IMR-90 (cell line): ENCODE measurements at regions not wholly inside any gene's neighbourhood (a gene's known extent, or its start where the extent isn't known, plus 50 kb on each side); places are given as distances from the start of the nearest gene placed in this dataset.

Source experiments
- ATAC-seq: fragments of 200-7000 bp; cut with Tn5 transposase; 2 replicates; pipeline ENCODE4 v1.9.1; 2020; ENCODE audit warnings: low read depth, mild to moderate bottlenecking, moderate library complexity
- BruUV-seq: library from RNA; stranded (reverse); fragments of 400-500 nt; replicated peaks from 2 replicates; lab custom pipeline; 2021; lab: Mats Ljungman, UMichigan
- CTCF ChIA-PET: fragments of 300-600 bp; formaldehyde crosslinking; extraction: SDS; loops from one replicate; lab custom pipeline; 2021; ENCODE audit warnings: antibody characterized with exemption; lab: Yijun Ruan, JAX
- POLR2A ChIA-PET: fragments of 300-600 bp; sonication (Branson Sonifier 250); formaldehyde crosslinking; loops from one replicate; lab custom pipeline; 2022; ENCODE audit warnings: antibody characterized with exemption; ENCODE audit not compliant: unreplicated experiment; lab: Charles Lee
- DNase-seq: peaks from one replicate; pipeline ENCODE4 v3.0.0; 2013
- H2AFZ ChIP-seq: replicated peaks from 2 replicates; pipeline ENCODE3; 2013; ENCODE audit warnings: low read length, mild to moderate bottlenecking; ENCODE audit not compliant: poor library complexity
- H2AK5ac ChIP-seq: 2 replicates; pipeline ENCODE4 v1.6.1; 2013; ENCODE audit warnings: low read depth, low read length, inconsistent platforms
- H2AK9ac ChIP-seq: replicated peaks from 2 replicates; pipeline ENCODE3; 2013; ENCODE audit warnings: mild to moderate bottlenecking, low read depth, low read length, moderate library complexity; ENCODE audit not compliant: poor library complexity
- H2BK120ac ChIP-seq: 2 replicates; pipeline ENCODE4 v1.6.1; 2013; ENCODE audit warnings: low read depth, low read length, inconsistent platforms
- H2BK15ac ChIP-seq: 3 replicates; pipeline ENCODE4 v1.6.1; 2013; ENCODE audit warnings: low read depth, low read length, inconsistent platforms
- H2BK20ac ChIP-seq: 2 replicates; pipeline ENCODE4 v1.6.1; 2013; ENCODE audit warnings: low read depth, mild to moderate bottlenecking, inconsistent platforms, low read length, moderate library complexity
- H2BK5ac ChIP-seq: 2 replicates; pipeline ENCODE4 v1.6.1; 2013; ENCODE audit warnings: mild to moderate bottlenecking, low read depth, low read length, inconsistent platforms; ENCODE audit not compliant: poor library complexity, severe bottlenecking
- H3K14ac ChIP-seq: replicated peaks from 2 replicates; pipeline ENCODE4 v1.6.1; 2013; ENCODE audit warnings: low read depth, low read length, inconsistent platforms
- H3K18ac ChIP-seq: 2 replicates; pipeline ENCODE4 v1.6.1; 2013; ENCODE audit warnings: low read depth, low read length, control low read depth
- H3K23ac ChIP-seq: 2 replicates; pipeline ENCODE4 v1.6.1; 2013; ENCODE audit warnings: low read depth, low read length, inconsistent platforms
- H3K27ac ChIP-seq: 2 replicates; pipeline ENCODE4 v1.5.1; 2013; ENCODE audit warnings: mild to moderate bottlenecking, control low read depth, low read length; ENCODE audit not compliant: insufficient read depth
- H3K27me3 ChIP-seq: 2 replicates; pipeline ENCODE4 v1.6.1; 2013; ENCODE audit warnings: low read length; ENCODE audit not compliant: control insufficient read depth, insufficient read depth
- H3K36me3 ChIP-seq: 2 replicates; pipeline ENCODE4 v1.6.1; 2013; ENCODE audit warnings: low read length, mixed read lengths; ENCODE audit not compliant: control insufficient read depth, insufficient read depth
- H3K4ac ChIP-seq: 2 replicates; pipeline ENCODE4 v1.6.1; 2013; ENCODE audit warnings: low read depth, low read length, inconsistent platforms
- H3K4me1 ChIP-seq: 2 replicates; pipeline ENCODE4 v1.6.1; 2013; ENCODE audit warnings: low read length, mixed read lengths; ENCODE audit not compliant: control insufficient read depth, insufficient read depth
- H3K4me2 ChIP-seq: 2 replicates; pipeline ENCODE4 v1.6.1; 2013; ENCODE audit warnings: low read depth, mild to moderate bottlenecking, control low read depth, low read length, moderate library complexity
- H3K4me3 ChIP-seq: 2 replicates; pipeline ENCODE4 v1.5.1; 2013; ENCODE audit warnings: low read depth, mild to moderate bottlenecking, control low read depth, low read length, moderate library complexity; ENCODE audit not compliant: insufficient read depth
- H3K56ac ChIP-seq: 2 replicates; pipeline ENCODE4 v1.6.1; 2013; ENCODE audit warnings: low read length, inconsistent platforms; ENCODE audit not compliant: insufficient read depth; ENCODE audit errors: extremely low read depth
- H3K79me1 ChIP-seq, 2 experiments: 2 replicates each; pipeline ENCODE4 v1.6.1; 2013; ENCODE audit warnings: low read length in 2 of 2, inconsistent platforms in 1 of 2, low read depth in 1 of 2
- H3K9ac ChIP-seq: 2 replicates; pipeline ENCODE4 v1.6.1; 2013; ENCODE audit warnings: low read depth, low read length, control low read depth
- H3K9me1 ChIP-seq: 2 replicates; pipeline ENCODE4 v1.6.1; 2013; ENCODE audit warnings: low read length, inconsistent platforms; ENCODE audit not compliant: insufficient read depth
- H3K9me3 ChIP-seq: 2 replicates; pipeline ENCODE4 v1.6.1; 2013; ENCODE audit warnings: low read length; ENCODE audit not compliant: control insufficient read depth, insufficient read depth
- H4K20me1 ChIP-seq: 2 replicates; pipeline ENCODE4 v1.6.1; 2013; ENCODE audit warnings: low read length, inconsistent platforms; ENCODE audit not compliant: insufficient read depth
- H4K5ac ChIP-seq: 2 replicates; pipeline ENCODE4 v1.6.1; 2013; ENCODE audit warnings: mild to moderate bottlenecking, low read depth, low read length, control low read depth
- H4K8ac ChIP-seq, 2 experiments: 2 replicates each; pipeline ENCODE4 v1.6.1; 2013; ENCODE audit warnings: low read depth in 2 of 2, low read length in 2 of 2, control low read depth in 1 of 2, inconsistent platforms in 1 of 2
- H4K91ac ChIP-seq: 2 replicates; pipeline ENCODE4 v1.6.1; 2013; ENCODE audit warnings: low read depth, low read length, inconsistent platforms; ENCODE audit not compliant: insufficient read depth
- BHLHE40 ChIP-seq: fragments of 150-350 bp; IDR thresholded peaks from 2 replicates; pipeline ENCODE4 v1.6.1; 2016; ENCODE audit warnings: mild to moderate bottlenecking, low read depth, low read length
- CEBPB ChIP-seq: IDR thresholded peaks from 2 replicates; pipeline ENCODE4 v1.6.1; 2012; ENCODE audit warnings: low read depth, low read length, improper control_type of control experiment
- CHD1 ChIP-seq: IDR thresholded peaks from 2 replicates; pipeline ENCODE4 v1.6.1; 2012; ENCODE audit warnings: low read depth, low read length, improper control_type of control experiment
- ELK1 ChIP-seq: fragments of 150-350 bp; IDR thresholded peaks from 2 replicates; pipeline ENCODE4 v1.6.1; 2016; ENCODE audit warnings: low read depth, mild to moderate bottlenecking, low read length, moderate library complexity, borderline replicate concordance
- FOS ChIP-seq: fragments of 150-350 bp; IDR thresholded peaks from 2 replicates; pipeline ENCODE4 v1.6.1; 2016; ENCODE audit warnings: low read depth, low read length
- MAFK ChIP-seq: IDR thresholded peaks from 2 replicates; pipeline ENCODE4 v1.6.1; 2012; ENCODE audit warnings: low read depth, low read length, improper control_type of control experiment
- MAZ ChIP-seq: IDR thresholded peaks from 2 replicates; pipeline ENCODE4 v1.6.1; 2012; ENCODE audit warnings: low read depth, mild to moderate bottlenecking, low read length, improper control_type of control experiment, moderate library complexity, borderline replicate concordance
- MXI1 ChIP-seq: IDR thresholded peaks from 2 replicates; pipeline ENCODE4 v1.6.1; 2012; ENCODE audit warnings: low read depth, mild to moderate bottlenecking, low read length, moderate library complexity, borderline replicate concordance
- NFE2L2 ChIP-seq: fragments of 150-350 bp; IDR thresholded peaks from 2 replicates; pipeline ENCODE4 v1.6.1; 2016; ENCODE audit warnings: low read depth, mild to moderate bottlenecking, low read length
- POLR2A ChIP-seq: IDR thresholded peaks from 2 replicates; pipeline ENCODE4 v1.6.1; 2012; ENCODE audit warnings: mild to moderate bottlenecking, low read depth, low read length
- RAD21 ChIP-seq: IDR thresholded peaks from 2 replicates; pipeline ENCODE4 v1.6.1; 2012; ENCODE audit warnings: low read length, improper control_type of control experiment
- RCOR1 ChIP-seq: IDR thresholded peaks from 2 replicates; pipeline ENCODE4 v1.6.1; 2012; ENCODE audit warnings: mild to moderate bottlenecking, low read length, improper control_type of control experiment; ENCODE audit not compliant: insufficient replicate concordance
- RFX5 ChIP-seq: IDR thresholded peaks from 2 replicates; pipeline ENCODE4 v1.8.0; 2012; ENCODE audit warnings: low read depth, mild to moderate bottlenecking, low read length, moderate library complexity
- SMC3 ChIP-seq: fragments of 150-350 bp; IDR thresholded peaks from 2 replicates; pipeline ENCODE4 v1.6.1; 2016; ENCODE audit warnings: low read depth, mild to moderate bottlenecking, antibody characterized with exemption, low read length, moderate library complexity
- USF2 ChIP-seq: fragments of 150-350 bp; IDR thresholded peaks from 2 replicates; pipeline ENCODE4 v1.6.1; 2017; ENCODE audit warnings: mild to moderate bottlenecking, antibody characterized with exemption, low read length, low read depth
- WGBS, 2 experiments: methylation state at CpG; one replicate each; pipeline versions ENCODE4 v1.1.5 to v1.1.7; 2013; ENCODE audit warnings: missing lambda C conversion rate in 2 of 2; ENCODE audit not compliant: insufficient read length in 1 of 2; ENCODE audit errors: extremely low coverage in 2 of 2; 5-methylcytosine and 5-hydroxymethylcytosine counted together
- dilution Hi-C: fragments of 300-500 bp; cut with HindIII; formaldehyde crosslinking; loops from one replicate; pipeline ENCODE4 v1.14.3; 2018; ENCODE audit warnings: low sequenced_read_pairs; ENCODE audit not compliant: unreplicated experiment
- in situ Hi-C: fragments of 300-500 bp; cut with MboI; formaldehyde crosslinking; loops from 3 replicates; pipeline ENCODE4 v1.14.3; 2019; ENCODE audit warnings: low sequenced_read_pairs, inconsistent platforms, mixed read lengths
- intact Hi-C: fragments of 100-400 bp; cut with micrococcal nuclease; formaldehyde crosslinking; loops from 2 replicates; pipeline ENCODE4 v1.10.0; 2022
- TF ChIP-seq, protein P1 (sequence below): conservative IDR thresholded peaks from 2 replicates; pipeline ENCODE4 v1.5.1; 2012; ENCODE audit warnings: mild to moderate bottlenecking, low read depth, low read length, improper control_type of control experiment

- H4K8ac ChIP-seq, result no peak overlapping the region
- no peak overlapping the region for H2AK5ac ChIP-seq
- BruUV-seq, result no TSS peak
- no peak overlapping the region for H2BK20ac ChIP-seq
- H3K36me3 ChIP-seq, result no peaks in the 10 kb centered on the region
- dilution Hi-C loops (no loop called here), in situ Hi-C loops (loop anchor here (5.0 to 25.0 kb wide), 2 partner anchors 375 to 765 kb away; no protein-coding TSS in a partner anchor), intact Hi-C loops (no loop called here)
- no peak overlapping the region for H3K14ac ChIP-seq
- H3K9me1 ChIP-seq, result no peaks in the 10 kb centered on the region
- no peak overlapping the region for H2BK5ac ChIP-seq
- no peak overlapping the region for H3K4me3 ChIP-seq
- H3K27ac ChIP-seq, result no peak overlapping the region
- H3K4ac ChIP-seq, result no peak overlapping the region
- H2AK9ac ChIP-seq, result no peak overlapping the region
- CTCF ChIA-PET, result no interaction called here
- POLR2A ChIA-PET, result no interaction called here
- H3K18ac ChIP-seq, result no peak overlapping the region
- no peaks in the 10 kb centered on the region for H3K4me1 ChIP-seq
- no peaks in the 10 kb centered on the region for H3K9me3 ChIP-seq
- H4K5ac ChIP-seq, result no peak overlapping the region
- H3K9ac ChIP-seq, result no peak overlapping the region
- DNase-seq, result no peak
- H4K91ac ChIP-seq, result no peak overlapping the region
- 40% methylated on average over 1 of the region's 1 CpG; no CpG with 5 or more reads in 1 of the 2 experiments for WGBS, 2 experiments
- H3K27me3 ChIP-seq, result no peaks in the 10 kb centered on the region
- no peak overlapping the region for H2AFZ ChIP-seq
- H3K56ac ChIP-seq, result no peak overlapping the region
- no peak overlapping the region for H2BK15ac ChIP-seq
- H3K79me1 ChIP-seq, result no peaks in the 10 kb centered on the region
- no peak overlapping the region for H2BK120ac ChIP-seq
- H4K20me1 ChIP-seq, result no peaks in the 10 kb centered on the region
- no peak overlapping the region for H3K23ac ChIP-seq
- H3K4me2 ChIP-seq, result no peak overlapping the region
- TF ChIP-seq MAFK, result no peak
- TF ChIP-seq POLR2A, result no peak
- TF ChIP-seq ELK1, result no peak
- TF ChIP-seq BHLHE40, result no peak
- no peak for TF ChIP-seq FOS
- no peak for TF ChIP-seq RFX5
- no peak for TF ChIP-seq CHD1
- TF ChIP-seq MXI1, result no peak
- TF ChIP-seq CEBPB, result no peak
- no peak for TF ChIP-seq MAZ
- TF ChIP-seq SMC3, result no peak
- TF ChIP-seq RCOR1, result no peak
- TF ChIP-seq, protein P1, sequence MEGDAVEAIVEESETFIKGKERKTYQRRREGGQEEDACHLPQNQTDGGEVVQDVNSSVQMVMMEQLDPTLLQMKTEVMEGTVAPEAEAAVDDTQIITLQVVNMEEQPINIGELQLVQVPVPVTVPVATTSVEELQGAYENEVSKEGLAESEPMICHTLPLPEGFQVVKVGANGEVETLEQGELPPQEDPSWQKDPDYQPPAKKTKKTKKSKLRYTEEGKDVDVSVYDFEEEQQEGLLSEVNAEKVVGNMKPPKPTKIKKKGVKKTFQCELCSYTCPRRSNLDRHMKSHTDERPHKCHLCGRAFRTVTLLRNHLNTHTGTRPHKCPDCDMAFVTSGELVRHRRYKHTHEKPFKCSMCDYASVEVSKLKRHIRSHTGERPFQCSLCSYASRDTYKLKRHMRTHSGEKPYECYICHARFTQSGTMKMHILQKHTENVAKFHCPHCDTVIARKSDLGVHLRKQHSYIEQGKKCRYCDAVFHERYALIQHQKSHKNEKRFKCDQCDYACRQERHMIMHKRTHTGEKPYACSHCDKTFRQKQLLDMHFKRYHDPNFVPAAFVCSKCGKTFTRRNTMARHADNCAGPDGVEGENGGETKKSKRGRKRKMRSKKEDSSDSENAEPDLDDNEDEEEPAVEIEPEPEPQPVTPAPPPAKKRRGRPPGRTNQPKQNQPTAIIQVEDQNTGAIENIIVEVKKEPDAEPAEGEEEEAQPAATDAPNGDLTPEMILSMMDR, result no peak
- no peak for TF ChIP-seq USF2
- TF ChIP-seq NFE2L2, result no peak
- no peak for TF ChIP-seq RAD21
- ATAC-seq, result no peak
Observed at GRCh38 chr16:55947366-55947765, 72.2 kb upstream of the CES5A start.
